Epithelial cell of esophagus (primary cell): ENCODE measurements at regions not wholly inside any gene's neighbourhood (a gene's known extent, or its start where the extent isn't known, plus 50 kb on each side); places are given as distances from the start of the nearest gene placed in this dataset.

Experiments
- DNase-seq: peaks from one replicate; pipeline ENCODE4 v3.0.0; 2010; ENCODE audit warnings: low read depth
- H3K4me3 ChIP-seq: 2 replicates; pipeline ENCODE4 v1.5.1; 2011; ENCODE audit warnings: mild to moderate bottlenecking, low read length, control low read depth
- CTCF ChIP-seq: IDR thresholded peaks from 2 replicates; pipeline ENCODE4 v1.5.1; 2011; ENCODE audit warnings: low read depth, mild to moderate bottlenecking, low read length, control low read depth, inconsistent platforms; ENCODE audit not compliant: insufficient read depth; ENCODE audit errors: missing control alignments

GRCh38 chr6:19121521-19121920 lies 715.6 kb upstream of the ID4 start:
- DNase-seq, result no peak
- no peak overlapping the region for H3K4me3 ChIP-seq
- TF ChIP-seq CTCF, result no peak

DNA sequence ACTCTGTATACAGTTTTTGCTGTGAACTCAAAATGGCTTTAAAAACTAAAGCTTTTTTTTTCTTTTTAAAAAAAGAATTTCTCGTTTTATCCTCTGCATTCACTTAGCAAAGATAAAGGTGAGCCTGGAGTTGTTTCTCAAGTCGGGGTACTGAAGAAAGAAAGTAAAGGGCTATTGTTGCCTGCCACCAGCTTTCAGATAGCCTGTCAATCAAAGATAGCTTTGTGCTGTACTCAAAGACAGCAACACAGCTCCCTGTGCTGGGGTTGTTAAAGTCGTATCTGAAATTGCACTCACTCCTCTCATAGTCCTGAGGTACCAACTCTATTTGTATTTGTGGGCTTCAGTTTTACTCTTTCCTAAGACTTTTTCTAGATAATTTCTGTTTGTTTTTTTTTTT lies 710.1 kb upstream of the ID4 start:
- DNase-seq, result no peak
- no peak overlapping the region for H3K4me3 ChIP-seq
- no peak for TF ChIP-seq CTCF

DNA sequence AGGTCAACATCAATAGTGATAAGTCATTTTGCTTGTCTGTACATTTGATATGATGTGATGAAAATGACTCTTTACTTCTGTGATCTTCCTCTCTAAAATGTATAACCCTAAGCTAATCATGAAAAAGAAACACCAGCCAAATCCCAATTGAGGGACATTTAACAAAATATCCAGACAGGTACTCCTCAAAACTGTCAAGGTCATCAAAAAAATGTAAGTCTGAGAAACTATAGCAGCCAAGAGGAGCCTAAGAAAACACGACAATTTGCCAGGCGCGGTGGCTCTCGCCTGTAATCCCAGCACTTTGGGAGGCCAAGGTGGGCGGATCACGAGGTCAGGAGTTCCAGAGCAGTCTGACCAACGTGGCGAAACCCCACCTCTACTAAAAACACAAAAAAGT lies 708.5 kb upstream of the ID4 start:
- DNase-seq, result no peak
- TF ChIP-seq CTCF, result no peak
- H3K4me3 ChIP-seq, result no peak overlapping the region

DNA sequence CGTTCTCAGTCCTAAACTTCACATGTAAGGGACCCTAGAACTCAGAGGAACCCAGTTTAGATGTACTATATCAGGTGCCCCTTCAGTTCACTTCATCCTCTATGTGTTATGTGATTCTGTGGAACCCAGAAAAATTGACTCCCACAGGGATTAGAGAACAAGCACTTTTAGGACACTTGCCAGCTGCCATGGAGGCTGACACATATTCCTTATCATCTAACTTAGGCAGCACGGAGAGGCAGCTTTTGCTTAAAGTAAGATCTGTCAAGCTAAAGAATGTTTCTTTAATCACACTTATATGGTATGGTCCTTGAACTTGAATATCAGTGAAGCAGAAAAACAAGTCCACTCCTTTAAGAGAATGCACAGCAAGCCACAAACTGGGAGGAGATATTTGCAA lies 701.5 kb upstream of the ID4 start:
- DNase-seq, result no peak
- no peak for TF ChIP-seq CTCF
- H3K4me3 ChIP-seq, result no peak overlapping the region

GRCh38 chr6:19137505-19137904 lies 699.7 kb upstream of the ID4 start:
- H3K4me3 ChIP-seq, result no peak overlapping the region
- no peak for TF ChIP-seq CTCF
- no peak for DNase-seq

DNA sequence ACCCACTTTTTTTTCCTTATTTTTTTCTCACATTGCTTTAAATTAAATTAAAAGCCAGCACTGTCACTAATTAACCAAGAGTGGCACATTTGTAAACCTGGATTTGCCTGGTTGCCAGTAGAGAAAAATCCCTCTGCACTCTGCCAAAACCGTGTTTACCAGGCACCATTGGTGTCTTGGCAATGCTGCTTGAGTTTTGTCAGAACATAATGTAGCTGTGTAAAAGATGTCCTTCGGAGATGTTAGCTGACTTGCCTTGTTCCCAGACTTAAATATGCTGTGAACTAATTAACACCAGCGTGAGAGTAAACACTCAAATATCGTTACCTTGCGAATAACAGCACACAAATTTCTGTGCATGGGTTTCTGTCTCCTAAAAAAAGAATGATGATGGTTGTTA lies 694.9 kb upstream of the ID4 start:
- no peak for TF ChIP-seq CTCF
- no peak overlapping the region for H3K4me3 ChIP-seq
- no peak for DNase-seq

DNA sequence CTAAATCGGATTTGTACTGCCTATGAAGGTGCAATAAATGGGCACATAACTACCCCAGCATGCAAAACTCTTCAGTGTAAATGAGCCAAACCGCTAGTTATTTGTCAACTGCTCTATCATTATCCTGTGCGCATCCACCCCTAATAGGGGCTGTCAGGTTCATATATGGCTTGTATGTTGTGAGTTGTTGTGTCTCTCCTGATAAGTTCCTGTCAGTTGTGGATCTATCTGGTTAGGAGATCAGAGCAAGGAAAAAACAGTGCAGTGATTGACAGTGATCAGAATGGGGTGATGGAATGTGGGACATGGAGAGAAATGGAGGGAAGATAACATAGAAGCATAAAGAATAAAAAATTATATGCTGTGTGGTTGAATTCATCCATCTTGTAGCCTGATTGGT lies 686.9 kb upstream of the ID4 start:
- no peak for DNase-seq
- no peak overlapping the region for H3K4me3 ChIP-seq
- no peak for TF ChIP-seq CTCF
